Adrenal gland (tissue), 5 donors: ENCODE measurements at regions not wholly inside any gene's neighbourhood (a gene's known extent, or its start where the extent isn't known, plus 50 kb on each side); places are given as distances from the start of the nearest gene placed in this dataset.

Experiments
- CTCF ChIP-seq, 6 experiments: fragments of 450-650 bp in 4 of 6; fragments of 200-600 bp in 2 of 6; sonication (generic) in 1 of 6; IDR thresholded peaks; 1 replicate in 5 of 6; 2 replicates in 1 of 6; pipeline versions ENCODE4 v1.5.1 to v1.8.0; 2016 to 2021; ENCODE audit warnings: antibody characterized with exemption in 6 of 6, mild to moderate bottlenecking in 2 of 6, moderate library complexity in 1 of 6
- POLR2A ChIP-seq, 2 donors: fragments of 450-650 bp; IDR thresholded peaks; one replicate each; pipeline ENCODE4 v1.6.1; 2017; ENCODE audit warnings: antibody characterized with exemption in 2 of 2, mild to moderate bottlenecking in 2 of 2, moderate library complexity in 1 of 2
- donor health status: DM: no; HTN: no; CAD: no.

GRCh38 chr6:144695858-144696533, 410.9 kb downstream of the UTRN start:
- TF ChIP-seq CTCF (IDR thresholded peaks at IDR 0.05) = no peak
- no peak for TF ChIP-seq POLR2A (IDR thresholded peaks at IDR 0.05)
